ENCODE measurements at regions not wholly inside any gene's neighbourhood (a gene's known extent, or its start where the extent isn't known, plus 50 kb on each side); places are given as distances from the start of the nearest gene placed in this dataset.
"Not testable (repeated sequence)": the region's sequence is repeated elsewhere in the genome, so short reads cannot be mapped to it uniquely, and the experiment has no call there.

DNA sequence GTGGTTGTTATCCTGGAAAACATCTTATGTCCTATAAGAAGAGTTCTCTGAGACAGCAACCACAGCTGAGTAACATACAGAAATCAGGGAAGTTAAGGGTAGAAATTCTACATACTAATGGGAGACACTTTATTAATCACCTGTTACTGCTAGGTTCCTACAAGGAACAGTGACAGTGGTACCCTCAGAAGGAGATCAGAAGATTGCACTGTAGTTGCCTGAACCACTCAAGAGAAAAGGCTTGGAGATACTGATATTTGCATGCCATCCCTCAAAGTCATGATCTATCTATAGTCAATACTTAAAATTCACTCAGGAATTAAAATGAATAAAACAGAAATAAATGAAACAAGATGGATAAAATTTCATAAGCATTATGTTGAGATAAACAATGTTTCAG, 136.0 kb downstream of the LMLN start:
- no peak for DNase-seq (ENCODE audit: low read depth)

DNA sequence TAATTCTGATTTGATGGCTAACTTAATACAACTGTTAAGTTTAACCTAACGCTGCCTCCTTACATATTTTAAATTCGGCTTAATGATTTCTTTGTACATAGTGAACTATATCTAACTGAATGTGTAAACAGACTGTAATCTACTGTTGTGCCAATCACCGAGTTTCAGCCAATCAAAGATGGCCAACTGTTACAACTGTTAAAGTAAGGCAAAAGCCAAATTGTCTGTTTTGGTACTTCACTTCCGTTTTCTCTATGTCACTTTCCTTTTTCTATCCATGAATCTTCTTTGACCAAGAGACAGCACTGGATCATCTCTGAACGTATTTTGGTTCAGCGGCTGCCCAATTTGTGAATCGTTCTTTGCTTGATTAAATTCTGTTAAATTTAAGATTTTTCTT, 137.0 kb downstream of the LMLN start:
- no peak for DNase-seq (ENCODE audit: low read depth)

DNA sequence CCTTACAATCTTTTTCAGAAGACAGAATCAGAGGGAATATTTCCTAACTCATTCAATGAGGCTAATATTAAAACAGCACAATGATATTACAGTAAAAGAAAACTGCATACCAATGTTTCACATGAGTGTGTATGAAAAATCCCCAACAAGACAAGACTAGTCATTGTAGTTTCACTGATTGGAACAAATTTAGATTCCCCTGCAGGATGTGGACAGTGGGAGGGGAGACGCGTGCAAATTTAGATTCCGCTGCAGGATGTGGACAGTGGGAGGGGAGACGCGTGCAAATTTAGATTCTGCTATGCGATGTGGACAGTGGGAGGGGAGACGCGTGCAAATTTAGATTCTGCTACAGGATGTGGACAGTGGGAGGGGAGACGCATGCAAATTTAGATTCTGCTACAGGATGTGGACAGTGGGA, 138.7 kb downstream of the LMLN start:
- not testable (repeated sequence) for DNase-seq (ENCODE audit: low read depth)

DNA sequence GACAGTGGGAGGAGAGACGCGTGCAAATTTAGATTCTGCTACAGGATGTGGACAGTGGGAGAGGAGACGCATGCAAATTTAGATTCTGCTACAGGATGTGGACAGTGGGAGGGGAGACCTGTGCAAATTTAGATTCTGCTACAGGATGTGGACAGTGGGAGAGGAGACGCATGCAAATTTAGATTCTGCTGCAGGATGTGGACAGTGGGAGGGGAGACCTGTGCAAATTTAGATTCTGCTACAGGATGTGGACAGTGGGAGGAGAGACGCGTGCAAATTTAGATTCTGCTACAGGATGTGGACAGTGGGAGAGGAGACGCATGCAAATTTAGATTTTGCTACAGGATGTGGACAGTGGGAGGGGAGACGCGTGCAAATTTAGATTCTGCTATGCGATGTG, 143.1 kb downstream of the LMLN start:
- not testable (repeated sequence) for DNase-seq (ENCODE audit: low read depth)

DNA sequence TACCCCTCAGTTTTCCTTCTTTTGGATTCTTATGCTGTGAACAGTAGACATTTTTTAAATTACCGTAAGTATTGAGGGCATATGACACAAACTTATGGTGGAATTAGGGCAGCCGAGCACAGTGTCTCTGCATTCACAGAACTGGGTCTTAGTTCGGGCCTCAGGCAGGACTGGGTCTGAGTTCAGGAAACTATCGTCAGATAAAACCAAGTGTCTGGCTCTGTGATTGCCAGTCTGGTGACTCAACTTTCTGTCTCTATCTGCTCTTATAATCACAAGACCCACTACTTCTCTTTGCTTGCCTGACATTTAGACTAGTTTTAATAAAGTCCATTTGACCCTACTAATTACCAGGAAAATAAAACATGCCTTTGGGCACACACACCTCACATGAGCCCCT, 146.2 kb downstream of the LMLN start:
- no peak for DNase-seq (ENCODE audit: low read depth)

DNA sequence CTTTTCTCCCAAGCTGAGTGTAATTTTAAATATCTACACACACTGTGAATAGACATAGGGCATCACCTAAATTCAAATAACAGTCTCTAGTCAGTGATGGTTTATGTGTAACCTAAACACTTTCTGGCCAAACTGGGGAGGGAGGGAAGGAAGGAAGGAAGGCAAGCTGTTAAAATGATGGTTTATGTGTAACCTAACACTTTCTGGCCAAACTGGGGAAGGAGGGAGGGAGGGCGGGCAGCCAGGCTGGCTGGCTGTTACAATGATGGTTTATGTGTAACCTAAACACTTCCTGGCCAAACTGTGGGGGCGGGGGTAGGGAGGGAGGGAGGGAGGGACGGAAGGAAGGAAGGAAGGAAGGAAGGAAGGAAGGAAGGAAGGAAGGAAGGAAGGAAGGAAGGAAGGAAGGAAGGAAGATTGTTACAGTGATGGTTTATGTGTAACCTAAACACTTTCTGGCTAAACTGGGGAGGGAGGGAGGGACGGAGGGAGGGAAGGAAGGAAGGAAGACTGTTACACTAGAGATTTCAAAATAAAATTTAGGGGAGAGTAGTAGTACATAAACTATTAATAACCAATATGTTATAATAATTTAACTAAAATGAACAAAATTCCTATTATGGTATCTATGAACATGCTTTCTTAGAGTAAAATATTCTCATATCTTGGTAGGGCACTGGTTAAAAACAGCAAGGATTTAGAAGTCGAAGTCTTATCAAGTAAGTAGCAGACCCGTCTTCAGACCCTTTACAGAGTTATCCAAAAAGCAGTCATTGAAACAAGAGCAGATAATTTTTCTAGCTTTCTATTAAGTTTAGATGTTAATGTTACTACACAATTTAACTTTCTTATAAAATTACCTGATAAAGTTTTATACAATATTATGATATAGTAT, 148.1 kb downstream of the LMLN start:
- DNase-seq (ENCODE audit: low read depth): no peak

DNA sequence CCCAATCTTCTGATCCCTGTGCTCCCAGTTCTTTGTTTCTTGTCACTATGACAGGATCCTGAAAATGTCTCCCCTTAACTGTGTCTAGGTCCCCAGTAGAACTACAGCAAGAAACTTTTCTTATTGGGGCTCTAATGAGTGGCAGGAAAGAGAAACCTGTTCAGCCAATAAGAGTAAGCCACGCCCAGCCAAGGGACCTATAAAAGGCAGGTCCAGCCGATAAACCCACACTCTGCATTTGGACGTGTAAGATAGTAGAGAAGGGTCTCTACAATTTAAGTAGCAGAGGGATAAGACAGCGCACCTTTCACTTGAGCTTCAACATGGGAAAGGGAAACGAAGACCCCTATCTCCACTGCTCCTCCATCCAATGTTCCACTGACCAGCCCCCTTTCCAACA, 149.9 kb downstream of the LMLN start:
- no peak for DNase-seq (ENCODE audit: low read depth)

DNA sequence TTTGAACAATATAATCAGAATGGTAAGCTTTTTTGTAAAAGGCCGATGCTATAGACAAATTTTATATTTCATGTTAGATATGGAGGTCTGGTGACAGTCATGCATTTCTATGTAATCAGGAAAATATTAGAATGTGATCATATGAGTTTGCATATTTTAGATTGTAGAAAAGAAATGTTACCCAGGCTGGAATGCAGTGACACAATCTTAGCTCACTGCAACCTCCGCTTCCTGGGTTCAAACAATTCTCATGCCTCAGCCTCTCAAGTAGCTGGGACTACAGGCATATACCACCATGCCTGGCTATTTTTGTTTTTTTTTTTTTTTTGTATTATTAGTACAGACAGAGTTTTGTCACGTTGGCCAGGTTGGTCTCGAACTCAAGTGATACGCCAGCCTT, 152.0 kb downstream of the LMLN start:
- DNase-seq (ENCODE audit: low read depth): no peak

DNA sequence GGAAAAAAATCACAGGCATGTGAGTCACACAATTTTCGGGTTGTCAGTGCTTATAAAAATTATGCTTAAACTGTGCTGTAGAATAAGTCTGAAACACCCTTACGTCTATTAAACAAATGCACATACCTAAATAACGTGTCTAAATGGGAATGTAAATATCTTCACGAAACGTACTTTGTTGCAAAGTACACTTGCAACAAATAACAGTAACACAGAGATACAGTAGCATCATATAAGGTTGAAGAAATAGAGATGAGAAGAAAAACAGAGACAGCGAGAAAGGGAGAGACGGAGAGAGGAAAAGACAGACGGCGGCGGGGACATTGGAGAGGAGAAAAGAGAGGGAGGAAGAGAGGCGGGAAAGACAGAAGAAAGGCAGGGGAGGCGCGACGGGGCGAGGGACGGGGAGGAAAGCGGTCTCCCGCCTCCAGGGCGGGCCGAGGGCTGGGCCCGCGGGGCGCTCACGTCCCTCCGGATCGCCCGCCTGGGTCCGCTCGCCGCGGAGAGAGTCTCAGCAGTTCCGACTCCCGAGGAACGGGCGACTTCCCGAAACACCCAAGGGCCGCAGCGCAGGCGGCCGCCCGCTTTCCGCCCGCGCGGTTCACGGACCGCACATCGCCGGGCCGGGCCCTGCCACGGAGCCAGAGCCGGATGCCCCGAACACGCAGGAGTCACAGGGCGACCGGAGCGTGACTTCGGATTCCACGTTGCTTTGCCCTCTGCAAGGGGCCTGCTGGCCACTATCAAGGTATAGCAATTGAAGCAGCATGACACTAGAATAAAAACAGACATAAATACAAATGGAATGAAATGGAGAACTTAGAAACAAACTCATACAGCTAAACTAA, 153.4 kb downstream of the LMLN start:
- no peak for DNase-seq (ENCODE audit: low read depth)

DNA sequence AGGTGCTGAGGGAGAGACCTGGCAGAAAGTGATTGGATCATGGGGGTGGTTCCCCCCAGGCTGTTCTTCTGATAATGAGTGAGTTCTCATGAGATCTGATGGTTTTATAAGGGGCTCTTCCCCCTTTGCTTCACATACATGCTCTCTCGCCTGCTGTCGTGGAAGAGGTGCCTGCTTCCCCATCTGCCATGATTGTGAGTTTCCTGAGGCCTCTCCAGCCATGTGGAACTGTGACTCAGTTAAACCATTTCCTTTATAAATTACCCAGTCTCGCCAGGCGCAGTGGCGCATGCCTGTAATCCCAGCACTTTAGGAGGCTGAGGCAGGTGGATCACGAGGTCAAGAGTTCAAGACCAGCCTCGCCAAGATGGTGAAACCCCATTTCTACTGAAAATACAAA, 154.5 kb downstream of the LMLN start:
- DNase-seq (ENCODE audit: low read depth): not testable (repeated sequence)

DNA sequence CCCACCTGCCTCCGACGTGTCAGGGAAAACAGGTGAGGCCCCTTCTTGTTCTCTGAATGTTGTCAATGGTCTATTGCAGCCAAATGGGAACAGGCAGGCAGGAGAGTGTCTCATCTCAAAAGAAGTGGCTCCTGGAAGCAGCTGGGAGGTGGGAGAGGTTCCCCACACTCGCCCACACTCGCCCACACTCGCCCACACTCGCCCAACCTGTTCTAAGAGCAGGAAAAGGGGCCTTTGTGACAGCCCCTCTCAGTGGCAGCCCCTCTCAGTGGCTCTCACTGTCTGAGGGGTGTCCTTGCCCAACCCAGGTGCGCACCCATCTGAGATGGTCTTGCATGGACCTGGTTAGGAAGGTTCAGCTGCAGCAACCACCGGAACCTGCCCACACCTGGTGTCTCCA, 162.2 kb downstream of the LMLN start:
- DNase-seq (ENCODE audit: low read depth): not testable (repeated sequence)

DNA sequence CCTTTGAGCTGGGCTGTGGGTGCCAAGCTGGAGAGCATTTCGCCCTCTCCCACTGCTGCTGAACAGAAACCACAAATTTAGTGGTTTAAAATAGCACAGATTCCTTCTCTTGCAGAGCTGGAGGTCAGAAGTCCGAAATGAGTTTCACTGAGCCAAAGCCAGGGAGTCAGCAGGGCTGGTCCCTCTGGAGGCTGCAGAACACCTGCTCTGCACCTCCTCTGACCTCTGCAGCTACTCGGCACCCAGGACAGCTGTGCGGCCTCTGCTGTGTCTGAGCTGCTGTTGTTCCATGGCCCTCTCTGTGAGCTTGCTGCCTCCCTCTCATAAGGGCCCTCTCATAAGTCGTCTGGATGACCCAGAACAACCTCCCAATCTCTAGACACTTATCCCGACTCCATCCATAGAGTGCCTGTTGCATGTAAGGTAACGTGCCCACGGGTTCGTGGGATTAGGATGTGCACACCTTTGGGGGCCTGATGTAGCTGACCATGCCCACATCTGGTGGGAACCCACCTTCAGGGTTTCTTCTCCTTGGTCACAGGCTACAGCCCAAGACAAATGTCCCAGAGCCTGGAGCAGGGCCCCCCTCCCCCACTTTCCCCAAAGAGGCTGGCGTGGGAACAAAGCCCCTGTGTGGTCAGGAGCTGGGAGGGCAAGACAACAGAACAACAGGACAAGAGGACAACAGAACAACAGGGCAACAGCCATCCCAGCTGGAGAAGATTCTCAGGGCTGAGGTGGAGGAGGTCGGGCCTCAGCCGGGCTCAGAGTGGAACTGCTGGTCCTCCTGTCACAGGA, 177.2 kb downstream of the LMLN start:
- not testable (repeated sequence) for DNase-seq (ENCODE audit: low read depth)

DNA sequence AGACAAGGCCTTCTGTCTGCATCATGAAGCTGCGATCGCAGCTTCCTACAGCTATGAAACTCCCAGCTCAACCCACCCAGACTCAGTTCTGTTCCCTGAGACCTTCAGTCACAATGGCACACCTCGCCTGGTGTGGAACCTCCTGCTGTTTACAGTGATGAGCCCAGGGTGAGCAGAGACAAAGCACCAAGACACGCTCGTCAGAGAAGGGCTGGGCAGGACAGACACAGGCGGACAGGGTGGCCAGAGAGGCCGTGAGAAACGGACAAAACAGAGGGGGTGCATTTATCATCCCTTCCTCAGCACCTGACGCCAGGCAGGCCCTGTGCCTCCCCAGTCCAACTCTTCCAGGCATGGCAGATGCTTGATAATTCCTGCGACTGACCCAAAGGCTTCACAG, 178.2 kb downstream of the LMLN start:
- DNase-seq (ENCODE audit: low read depth): not testable (repeated sequence)

DNA sequence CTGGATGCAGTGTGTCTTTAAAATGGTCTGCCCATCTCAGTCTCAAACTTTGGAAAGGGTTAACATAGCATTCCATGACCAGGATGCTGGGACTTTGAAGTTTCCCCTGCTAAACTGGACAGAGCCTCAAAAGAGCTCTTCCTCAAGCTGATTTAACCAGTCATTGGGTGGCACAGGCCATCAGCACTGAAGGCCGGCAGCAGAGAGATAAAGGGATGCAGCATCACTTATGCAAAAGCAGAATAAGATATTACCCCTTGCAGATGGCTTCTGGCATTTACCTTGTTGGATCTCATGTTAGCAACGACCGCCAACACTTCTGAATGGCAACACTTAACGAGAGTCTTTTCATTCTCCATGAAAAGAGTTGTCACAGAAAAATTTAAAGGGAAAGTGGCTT, 179.0 kb downstream of the LMLN start:
- DNase-seq (ENCODE audit: low read depth): not testable (repeated sequence)

DNA sequence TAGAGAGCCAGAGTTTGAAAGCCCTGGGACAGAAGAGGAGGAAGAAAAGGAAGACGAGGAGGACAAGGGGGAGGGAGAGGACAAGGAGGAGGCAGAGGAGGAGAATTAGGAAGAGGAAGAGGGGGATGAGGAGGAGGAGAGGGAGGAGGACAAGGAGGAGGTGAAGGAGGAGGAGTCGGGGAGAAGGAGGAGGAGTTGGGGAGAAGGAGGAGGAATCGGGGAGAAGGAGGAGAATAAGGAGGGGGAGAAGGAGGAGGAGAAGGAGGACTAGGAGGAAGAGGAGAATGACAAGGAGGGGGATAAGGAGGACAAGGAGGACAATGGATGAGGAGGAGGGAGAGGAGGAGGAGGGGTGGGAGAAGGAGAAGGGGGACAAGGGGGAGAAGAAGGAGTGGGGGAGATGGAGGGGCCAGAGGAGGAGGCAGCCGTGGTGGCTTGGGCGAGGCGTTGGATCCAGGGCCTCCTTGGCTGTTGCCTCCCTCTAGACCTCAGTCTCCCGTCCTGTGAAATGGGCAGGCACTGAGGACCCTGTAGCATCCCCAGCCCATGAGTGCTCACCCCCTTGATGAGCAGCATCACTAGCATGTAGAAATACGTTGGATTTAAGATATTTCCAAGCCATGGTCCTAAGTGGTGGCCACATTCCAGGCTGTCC, 179.6 kb downstream of the LMLN start:
- not testable (repeated sequence) for DNase-seq (ENCODE audit: low read depth)

DNA sequence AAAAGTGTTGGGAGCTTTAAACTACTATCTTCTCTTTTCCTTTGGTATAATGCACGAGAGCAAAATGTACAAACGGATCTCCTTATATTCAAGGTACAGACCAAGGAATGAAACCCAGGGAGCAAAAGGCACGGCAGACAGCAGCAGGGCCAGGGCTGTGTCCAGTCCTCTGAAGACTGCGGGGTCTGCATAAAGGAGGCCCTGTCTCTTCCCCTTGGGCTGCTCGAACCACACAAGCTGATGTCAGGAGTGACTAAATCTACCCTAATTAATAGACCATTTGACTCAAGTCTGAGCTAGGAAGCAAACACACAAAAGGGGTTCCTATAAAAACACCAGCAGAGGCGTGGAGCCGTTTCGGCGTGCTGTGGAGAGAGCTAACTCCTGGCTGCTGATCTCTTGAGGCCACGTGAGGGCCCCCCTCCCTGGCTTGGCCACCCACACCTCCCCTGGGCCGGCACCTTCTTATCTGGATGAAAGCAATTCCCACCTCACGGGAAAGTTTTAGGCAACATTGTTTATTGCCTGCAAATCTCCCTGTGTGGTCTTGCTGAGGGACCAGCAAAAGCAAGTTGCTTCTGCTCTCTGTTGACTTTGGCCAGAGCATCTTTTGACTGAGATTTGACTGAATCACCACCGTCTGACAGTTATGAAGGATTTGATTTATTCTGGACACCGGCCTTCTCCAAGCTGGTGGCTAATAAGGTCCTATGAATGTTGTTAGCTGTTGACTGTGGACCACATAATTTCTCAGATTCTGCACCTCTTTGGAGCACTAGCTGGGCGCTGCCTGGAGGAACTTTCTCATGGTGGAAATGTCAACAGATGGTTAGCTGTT, 183.5 kb downstream of the LMLN start:
- DNase-seq (ENCODE audit: low read depth): not testable (repeated sequence)

DNA sequence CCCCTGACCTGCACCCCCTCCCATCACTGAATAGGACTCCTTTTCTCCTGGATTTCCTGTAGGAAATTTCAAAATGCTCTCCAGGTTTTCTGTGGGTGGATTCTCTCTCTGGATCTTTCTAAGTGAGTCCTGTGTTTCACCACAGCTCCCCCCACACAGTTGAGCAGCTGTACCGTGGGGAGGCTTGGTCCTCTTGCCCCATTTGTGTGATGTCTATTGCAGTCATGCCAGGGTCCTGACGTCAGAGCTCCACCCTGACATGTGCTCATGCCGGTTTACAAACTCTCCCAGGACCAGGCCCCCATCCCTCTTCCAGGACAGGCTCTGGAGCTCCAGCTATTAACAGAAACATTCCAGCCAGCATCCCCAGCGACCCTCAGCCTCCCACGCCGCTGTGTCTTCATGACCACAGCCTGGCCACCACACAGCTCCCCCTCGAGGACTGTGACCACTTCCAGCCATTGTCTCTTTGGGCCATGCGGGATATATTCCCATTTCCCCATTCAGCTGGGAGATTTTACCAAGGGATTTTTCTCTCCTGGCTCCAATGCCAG, 185.3 kb downstream of the LMLN start:
- not testable (repeated sequence) for DNase-seq (ENCODE audit: low read depth)

DNA sequence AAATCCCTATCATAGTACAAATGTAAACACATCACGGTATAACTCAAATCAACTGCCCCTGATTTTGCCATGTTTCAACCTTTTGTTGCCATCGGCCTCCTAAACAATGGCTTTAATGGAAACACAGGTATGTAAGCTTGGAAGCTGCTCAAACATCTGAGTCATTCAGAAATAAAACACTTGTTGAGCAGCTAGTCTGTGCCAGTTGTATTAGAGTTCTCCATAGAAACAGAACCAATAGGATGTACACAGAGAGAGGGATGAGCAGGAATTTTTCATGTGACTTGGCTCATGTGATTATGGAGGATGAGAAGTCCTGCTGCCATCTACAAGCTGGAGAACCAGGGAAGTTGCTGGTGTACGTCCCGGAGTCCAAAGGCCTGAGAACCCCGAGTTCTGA, 186.1 kb downstream of the LMLN start:
- DNase-seq (ENCODE audit: low read depth): not testable (repeated sequence)

DNA sequence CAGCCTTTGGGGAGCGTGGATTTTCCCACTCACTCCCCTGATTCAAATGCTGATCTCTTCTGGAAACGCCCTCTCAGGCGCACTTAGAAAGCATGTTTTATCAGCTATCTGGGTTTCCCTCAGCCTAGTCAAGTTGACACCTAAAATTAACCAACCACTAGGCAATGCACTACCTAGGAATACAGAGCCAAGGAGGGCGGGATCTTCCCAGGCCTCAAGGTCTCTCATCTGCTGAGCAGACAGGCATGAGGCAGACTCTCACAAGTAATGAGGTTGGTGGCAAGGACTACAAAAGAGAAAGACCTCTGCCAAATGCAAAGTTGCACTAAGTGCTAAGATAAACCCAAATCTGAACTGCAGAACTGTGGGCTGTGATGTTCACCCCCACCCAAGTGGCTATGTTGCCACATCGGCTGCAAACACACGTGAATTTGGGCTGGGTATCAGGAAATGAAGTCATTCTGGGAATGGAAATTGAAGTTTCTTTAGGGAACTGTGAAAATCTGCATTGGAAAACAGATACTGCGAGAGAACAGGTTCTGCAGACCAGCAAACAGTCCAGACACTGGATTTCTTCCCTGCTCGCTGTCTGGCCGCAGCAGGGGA, 186.6 kb downstream of the LMLN start:
- not testable (repeated sequence) for DNase-seq (ENCODE audit: low read depth)

DNA sequence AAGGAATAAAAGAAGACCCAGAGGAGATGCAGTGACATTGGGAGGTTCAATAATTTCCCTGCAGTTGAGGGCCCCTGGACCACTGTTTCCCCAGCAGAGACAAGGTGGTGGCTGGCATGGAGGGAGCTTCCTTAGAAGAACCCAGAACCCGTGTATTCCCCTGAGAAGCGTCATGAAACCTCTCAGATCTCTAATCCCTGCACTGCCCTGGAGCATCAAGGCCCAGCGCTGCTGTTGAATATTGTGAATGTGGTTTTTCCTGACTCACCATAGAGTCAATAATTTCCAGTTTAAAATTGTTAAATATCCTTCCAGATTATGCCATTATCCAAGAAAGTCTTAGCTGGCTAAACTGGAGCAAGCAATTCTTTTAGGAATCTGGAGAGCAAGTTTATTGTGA, 187.2 kb downstream of the LMLN start:
- DNase-seq (ENCODE audit: low read depth): not testable (repeated sequence)
